Smooth muscle cell (in vitro differentiated cells): ENCODE measurements at regions not wholly inside any gene's neighbourhood (a gene's known extent, or its start where the extent isn't known, plus 50 kb on each side); places are given as distances from the start of the nearest gene placed in this dataset.

Experiments
- DNase-seq: peaks from one replicate; lab custom pipeline; 2025; ENCODE audit not compliant: unreplicated experiment; lab: John Stamatoyannopoulos, UW
- H2AFZ ChIP-seq: fragments of 200-600 bp; sonication (generic); 2 replicates; pipeline ENCODE4 v1.6.0; 2016; ENCODE audit warnings: antibody characterized with exemption, low read depth, mild to moderate bottlenecking
- H3F3A ChIP-seq: fragments of 200-600 bp; sonication (generic); 2 replicates; pipeline ENCODE4 v1.6.0; 2017; ENCODE audit warnings: antibody characterized with exemption, low read depth
- H3K27ac ChIP-seq: fragments of 200-600 bp; sonication (generic); 2 replicates; pipeline ENCODE4 v1.5.1; 2016; ENCODE audit warnings: low read depth, mild to moderate bottlenecking
- H3K27me3 ChIP-seq: fragments of 200-600 bp; sonication (generic); 2 replicates; pipeline ENCODE4 v1.6.1; 2016; ENCODE audit warnings: low read depth, mild to moderate bottlenecking
- H3K36me3 ChIP-seq: fragments of 200-600 bp; sonication (generic); 2 replicates; pipeline ENCODE4 v1.5.1; 2016; ENCODE audit warnings: low read depth
- H3K4me1 ChIP-seq: fragments of 200-600 bp; sonication (generic); 2 replicates; pipeline ENCODE4 v1.5.1; 2016; ENCODE audit warnings: low read depth
- H3K4me2 ChIP-seq: fragments of 200-600 bp; sonication (generic); 2 replicates; pipeline ENCODE4 v1.6.0; 2016; ENCODE audit warnings: mild to moderate bottlenecking
- H3K4me3 ChIP-seq: fragments of 200-600 bp; sonication (generic); 2 replicates; pipeline ENCODE4 v1.5.1; 2016; ENCODE audit warnings: mild to moderate bottlenecking
- H3K79me2 ChIP-seq: fragments of 200-600 bp; sonication (generic); 2 replicates; pipeline ENCODE4 v1.6.0; 2016; ENCODE audit warnings: low read depth, mild to moderate bottlenecking
- H3K9ac ChIP-seq: fragments of 200-600 bp; sonication (generic); 2 replicates; pipeline ENCODE4 v1.6.0; 2016; ENCODE audit warnings: low read depth
- H3K9me3 ChIP-seq: fragments of 200-600 bp; sonication (generic); replicated peaks from 2 replicates; pipeline ENCODE4 v1.5.1; 2016; ENCODE audit warnings: low read depth
- H4K20me1 ChIP-seq: fragments of 200-600 bp; sonication (generic); 2 replicates; pipeline ENCODE4 v1.6.0; 2016; ENCODE audit warnings: low read depth
- CTCF ChIP-seq: fragments of 200-600 bp; sonication (generic); IDR thresholded peaks from 2 replicates; pipeline ENCODE4 v1.5.1; 2017; ENCODE audit warnings: borderline replicate concordance, mild to moderate bottlenecking, antibody characterized with exemption; ENCODE audit not compliant: insufficient read depth, poor library complexity, severe bottlenecking
- WGBS: methylation state at CpG from one replicate; pipeline ENCODE4 v1.1.7; 2016; ENCODE audit warnings: low lambda C conversion rate; 5-methylcytosine and 5-hydroxymethylcytosine counted together

- H3K4me2 ChIP-seq, result no peak overlapping the region
- no peak overlapping the region for H3K9ac ChIP-seq
- H3K9me3 ChIP-seq, result no peaks in the 10 kb centered on the region
- H3F3A ChIP-seq, result no peaks in the 10 kb centered on the region
- no peak overlapping the region for H2AFZ ChIP-seq
- peaks cover 8% of the 10 kb centered on the region for H3K27me3 ChIP-seq
- TF ChIP-seq CTCF, result no peak
- no peaks in the 10 kb centered on the region for H3K4me1 ChIP-seq
- 85% methylated on average over 3 of the region's 3 CpGs for WGBS
- DNase-seq, result no peak
- no peak overlapping the region for H3K27ac ChIP-seq
- no peaks in the 10 kb centered on the region for H4K20me1 ChIP-seq
- no peaks in the 10 kb centered on the region for H3K79me2 ChIP-seq
- H3K36me3 ChIP-seq, result no peaks in the 10 kb centered on the region
- no peak overlapping the region for H3K4me3 ChIP-seq
Measured at GRCh38 chr2:18009891-18010290, 131.4 kb downstream of the KCNS3 start.

GRCh38 chr2:18005411-18005810, 126.9 kb downstream of the KCNS3 start:
- no peak for TF ChIP-seq CTCF
- WGBS, result 81% methylated on average over 1 of the region's 1 CpG
- Histone ChIP-seq H3K4me1 (no peaks in the 10 kb centered on the region), H3K27me3 (peaks cover 8% of the 10 kb centered on the region), H3K9ac (no peak overlapping the region), H3K9me3 (no peaks in the 10 kb centered on the region), H3K36me3 (no peaks in the 10 kb centered on the region), H3K79me2 (no peaks in the 10 kb centered on the region), H3K4me2 (no peak overlapping the region), H2AFZ (no peak overlapping the region), H3F3A (no peaks in the 10 kb centered on the region), H3K4me3 (no peak overlapping the region), H3K27ac (no peak overlapping the region), H4K20me1 (no peaks in the 10 kb centered on the region)
- DNase-seq, result no peak

DNA sequence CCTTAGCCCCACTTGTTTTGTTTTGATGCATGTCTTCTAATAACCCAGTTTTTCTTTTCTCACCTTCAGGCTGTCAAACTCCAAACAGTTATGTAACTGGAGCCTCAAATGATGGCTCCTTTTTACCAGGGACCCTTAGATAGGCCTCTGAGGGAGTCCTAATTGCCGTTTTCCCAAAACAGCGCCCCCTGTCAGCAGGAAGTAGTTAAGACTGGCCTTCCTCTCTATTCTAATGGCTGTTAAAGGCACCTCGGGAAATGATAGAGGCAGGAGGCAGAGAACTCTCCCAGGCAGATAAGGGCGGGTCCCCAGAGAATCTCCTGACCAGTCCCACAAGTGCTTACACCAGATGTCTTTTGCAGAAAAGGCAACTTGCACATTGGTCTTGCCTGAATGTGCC, 123.2 kb downstream of the KCNS3 start:
- no peak for TF ChIP-seq CTCF
- no peak overlapping the region for H3K27ac ChIP-seq
- H3K4me3 ChIP-seq, result no peak overlapping the region
- no peaks in the 10 kb centered on the region for H4K20me1 ChIP-seq
- no peak for DNase-seq
- no peaks in the 10 kb centered on the region for H3K4me1 ChIP-seq
- H3K79me2 ChIP-seq, result no peaks in the 10 kb centered on the region
- H3K9me3 ChIP-seq, result no peaks in the 10 kb centered on the region
- H3F3A ChIP-seq, result no peaks in the 10 kb centered on the region
- H3K4me2 ChIP-seq, result no peak overlapping the region
- no peak overlapping the region for H2AFZ ChIP-seq
- H3K36me3 ChIP-seq, result no peaks in the 10 kb centered on the region
- 58% methylated on average over 4 of the region's 4 CpGs for WGBS
- H3K27me3 ChIP-seq, result no peaks in the 10 kb centered on the region
- no peak overlapping the region for H3K9ac ChIP-seq

DNA sequence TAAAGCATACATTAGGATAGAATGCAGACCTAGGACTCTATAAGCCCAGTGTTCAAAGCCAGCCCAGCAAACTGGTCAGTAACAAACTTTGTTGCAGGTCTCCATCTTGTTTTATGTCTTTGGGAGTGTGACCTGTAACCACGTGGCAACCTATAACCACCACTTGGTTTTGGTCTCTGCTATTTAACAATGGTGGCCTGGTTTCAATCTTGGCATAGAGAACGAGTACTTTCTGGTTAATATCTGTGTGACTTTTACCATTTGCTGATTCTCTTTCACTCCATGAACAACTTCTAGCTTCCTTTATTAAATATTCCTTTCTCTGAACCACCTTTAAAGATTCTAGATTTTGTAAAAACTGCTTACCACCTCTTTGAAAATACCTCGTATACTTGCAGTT, 118.5 kb downstream of the KCNS3 start:
- 89% methylated on average over 3 of the region's 3 CpGs for WGBS
- Histone ChIP-seq H3K9ac (no peak overlapping the region), H3F3A (no peaks in the 10 kb centered on the region), H3K9me3 (no peaks in the 10 kb centered on the region), H2AFZ (no peak overlapping the region), H3K4me2 (no peak overlapping the region), H3K36me3 (no peaks in the 10 kb centered on the region), H3K4me3 (no peak overlapping the region), H4K20me1 (no peaks in the 10 kb centered on the region), H3K27me3 (no peaks in the 10 kb centered on the region), H3K79me2 (no peaks in the 10 kb centered on the region), H3K4me1 (no peaks in the 10 kb centered on the region), H3K27ac (no peak overlapping the region)
- no peak for DNase-seq
- TF ChIP-seq CTCF, result no peak
